ENCODE measurements at regions not wholly inside any gene's neighbourhood (a gene's known extent, or its start where the extent isn't known, plus 50 kb on each side); places are given as distances from the start of the nearest gene placed in this dataset.

DNA sequence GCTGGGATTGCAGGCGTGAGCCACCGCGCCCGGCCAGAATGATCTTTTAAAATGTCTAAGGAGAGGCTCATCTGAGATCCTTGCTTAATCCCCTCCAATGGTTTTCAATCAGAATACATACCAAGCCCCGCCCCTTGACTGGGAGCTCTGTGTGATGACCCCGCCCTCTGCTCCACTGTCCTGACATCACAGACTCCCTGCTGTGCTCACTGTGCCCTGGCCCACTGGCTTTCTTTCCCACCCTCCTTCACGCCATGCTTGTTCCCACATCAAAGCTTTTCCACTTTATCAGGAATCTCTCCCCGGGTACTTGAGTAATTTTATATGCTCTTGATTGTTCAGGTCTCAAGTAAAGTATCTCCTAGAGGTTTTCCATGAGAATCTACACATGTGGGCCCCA is 762.3 kb upstream of the ID2 start:
- TF ChIP-seq POLR2AphosphoS5 (IDR thresholded peaks at IDR 0.05; ENCODE audit: low read depth, low read length): no peak
- TF ChIP-seq POLR2A (IDR thresholded peaks at IDR 0.05; ENCODE audit: low read depth, low read length): no peak
- no peak for TF ChIP-seq TAF1 (IDR thresholded peaks at IDR 0.05; ENCODE audit: low read depth, low read length)
- TF ChIP-seq PAX5 (IDR thresholded peaks at IDR 0.05; ENCODE audit: insufficient read depth, low read length, severe bottlenecking): no peak
- no peak for TF ChIP-seq SPI1 (IDR thresholded peaks at IDR 0.05; ENCODE audit: low read depth, low read length)
- no peak for TF ChIP-seq POU2F2 (IDR thresholded peaks at IDR 0.05; ENCODE audit: low read depth, low read length)

Measured in GM12891 (cell line).